ENCODE measurements at regions not wholly inside any gene's neighbourhood (a gene's known extent, or its start where the extent isn't known, plus 50 kb on each side); places are given as distances from the start of the nearest gene placed in this dataset.

GRCh38 chr6:137780447-137781034, 86.5 kb upstream of the TNFAIP3 start:
- DNase-seq (ENCODE audit: low spot score) = no peak

GRCh38 chr6:137781639-137782038, 85.4 kb upstream of the TNFAIP3 start:
- no peak for DNase-seq (ENCODE audit: low spot score)

GRCh38 chr6:137782166-137783039, 84.7 kb upstream of the TNFAIP3 start:
- DNase-seq (ENCODE audit: low spot score) = no peak

DNA sequence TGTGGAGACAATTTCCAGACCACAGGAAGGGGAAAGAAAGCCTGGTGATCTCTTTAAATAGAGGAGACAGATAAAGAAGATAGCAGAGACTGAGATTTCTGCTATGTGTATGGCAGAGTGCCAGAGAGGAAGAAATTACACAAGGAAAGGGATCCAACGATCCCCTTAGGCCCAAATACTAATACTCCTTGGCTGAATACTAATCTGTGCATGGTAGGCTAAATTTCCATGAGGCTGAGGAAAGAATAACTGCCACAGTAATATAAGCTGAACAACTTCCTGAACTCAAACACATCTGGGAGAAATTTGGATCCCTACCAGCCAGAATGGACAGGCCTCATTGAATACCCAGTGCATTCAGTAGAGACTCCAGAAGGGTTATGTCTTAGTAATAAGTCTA, 83.3 kb upstream of the TNFAIP3 start:
- no peak for DNase-seq (ENCODE audit: low spot score)

DNA sequence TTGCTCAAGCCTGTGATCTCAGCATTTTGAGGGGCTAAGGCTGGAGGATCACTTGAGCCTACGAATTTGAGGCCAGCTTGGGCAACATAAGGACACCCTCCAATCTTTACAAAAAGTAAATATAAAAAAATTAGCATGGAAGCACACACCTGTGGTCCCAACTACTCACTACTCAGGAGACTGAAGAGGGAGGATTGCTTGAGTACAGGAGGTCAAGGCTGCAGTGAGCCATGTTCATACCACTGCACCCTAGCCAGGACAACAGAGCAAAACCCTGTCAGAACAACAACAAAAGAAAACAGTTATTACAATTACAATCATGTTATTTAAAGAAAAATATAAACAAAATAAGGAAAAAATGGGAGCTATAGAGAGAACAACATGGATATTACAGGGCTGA, 82.5 kb upstream of the TNFAIP3 start:
- no peak for DNase-seq (ENCODE audit: low spot score)

- DNase-seq (ENCODE audit: low spot score) = no peak
These were observed 80.0 kb upstream of the TNFAIP3 start for GRCh38 chr6:137787016-137787415.

DNA sequence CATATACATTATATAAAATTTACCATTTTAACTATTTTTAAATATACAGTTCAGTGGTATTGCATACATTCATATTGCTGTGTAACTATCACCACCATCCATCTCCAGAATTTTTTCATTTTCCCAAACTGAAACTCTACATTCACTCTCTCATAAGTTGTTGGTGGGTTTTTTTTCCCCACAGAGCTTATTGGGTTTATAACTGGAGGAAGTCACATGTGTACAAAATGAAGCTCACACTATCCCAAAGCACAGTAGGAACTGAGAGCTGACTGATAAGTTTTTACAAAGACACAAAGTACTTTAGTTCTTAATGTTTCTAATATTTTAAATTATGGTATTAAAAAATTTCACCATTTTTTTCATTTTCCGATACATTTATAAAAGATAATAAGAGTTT, 78.8 kb upstream of the TNFAIP3 start:
- DNase-seq (ENCODE audit: low spot score) = no peak

GRCh38 chr6:137791281-137792159, 75.5 kb upstream of the TNFAIP3 start:
- no peak for DNase-seq (ENCODE audit: low spot score)

- no peak for DNase-seq (ENCODE audit: low spot score)
These were observed 74.7 kb upstream of the TNFAIP3 start for GRCh38 chr6:137792160-137793033.

DNA sequence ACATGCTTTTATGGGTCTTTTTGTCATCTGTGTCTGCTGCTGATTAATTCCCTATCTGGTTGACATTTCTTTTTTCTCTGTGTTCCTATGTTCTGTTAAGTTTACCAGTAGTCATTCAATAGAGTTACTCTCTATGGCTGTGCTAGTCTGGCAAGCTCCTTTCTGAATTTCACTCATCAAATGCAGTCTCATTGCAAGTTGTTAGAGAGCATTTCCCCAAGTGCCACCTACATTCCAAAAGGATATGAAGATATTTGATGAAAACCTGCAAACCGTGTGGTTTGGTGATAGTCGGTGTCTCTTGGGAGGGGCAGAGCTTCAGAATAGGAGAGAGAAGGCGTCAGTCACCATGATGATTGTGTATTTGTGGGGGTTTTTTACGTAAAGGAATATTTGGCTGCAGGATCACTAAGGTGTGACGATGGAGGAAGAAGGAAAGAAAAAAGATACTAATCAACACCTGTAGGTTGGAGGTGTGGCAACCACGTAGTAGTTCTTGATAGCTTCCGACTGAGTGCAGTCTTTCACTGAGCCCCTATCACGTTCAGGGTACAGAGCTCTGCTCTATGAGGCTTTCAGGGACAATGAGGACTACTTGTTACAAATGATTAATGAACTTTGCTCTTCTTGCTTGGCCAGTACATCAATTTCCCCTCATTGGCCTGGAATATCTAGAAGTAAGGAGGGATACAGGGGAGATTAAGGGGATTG, 73.1 kb upstream of the TNFAIP3 start:
- no peak for DNase-seq (ENCODE audit: low spot score)

DNA sequence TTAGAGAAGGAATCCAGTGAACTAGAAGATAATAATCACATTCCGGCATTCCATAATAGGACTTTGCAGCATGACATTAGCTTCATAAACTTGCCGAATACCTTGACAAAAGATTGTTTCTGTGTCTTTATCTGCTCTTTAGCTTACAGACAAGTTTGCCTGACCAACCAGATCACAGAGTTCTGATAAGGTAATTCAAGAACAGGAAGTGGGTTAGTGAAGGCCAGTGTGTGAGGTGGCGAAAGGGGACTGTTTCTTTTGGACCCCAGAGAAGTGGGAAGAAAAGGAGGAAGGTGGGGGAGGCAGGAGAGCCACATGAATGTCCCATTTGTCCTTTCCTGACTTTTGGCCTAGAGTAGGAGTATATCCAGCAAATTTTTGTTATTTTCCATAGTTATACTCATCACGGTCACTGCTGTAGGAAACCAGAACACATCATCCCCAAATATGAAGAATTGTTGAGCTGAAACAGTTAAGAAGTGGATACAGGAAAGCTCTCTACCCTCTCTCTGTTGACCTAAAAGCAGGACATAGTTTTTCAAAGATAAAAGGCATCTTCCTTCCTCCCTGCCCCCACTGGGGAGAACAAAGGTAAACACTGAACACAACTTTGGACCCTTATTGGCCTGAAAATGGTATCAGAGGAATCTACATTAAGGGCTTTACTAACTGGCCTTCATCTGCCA, 72.4 kb upstream of the TNFAIP3 start:
- DNase-seq (ENCODE audit: low spot score) = no peak

GRCh38 chr6:137795501-137795900, 71.6 kb upstream of the TNFAIP3 start:
- DNase-seq (ENCODE audit: low spot score) = no peak

DNA sequence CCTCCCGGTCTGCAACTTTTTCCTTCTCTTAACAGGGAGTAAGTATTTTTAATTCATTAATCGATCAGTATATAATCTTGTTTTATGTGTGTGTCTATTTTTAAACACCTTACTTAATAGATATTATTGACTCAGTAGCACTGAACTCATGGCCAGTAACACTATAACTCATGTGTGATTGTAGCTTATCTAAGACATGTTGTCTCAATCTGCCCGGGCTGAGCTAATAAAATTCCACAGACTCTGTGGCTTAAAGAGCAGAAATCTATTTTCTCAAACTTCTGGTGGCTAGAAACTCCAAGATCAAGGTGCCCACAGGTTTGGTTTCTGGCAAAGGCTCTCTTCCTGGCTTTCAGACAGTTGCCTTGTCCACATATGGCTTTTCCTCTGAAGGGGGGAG, 68.8 kb upstream of the TNFAIP3 start:
- no peak for DNase-seq (ENCODE audit: low spot score)

- no peak for DNase-seq (ENCODE audit: low spot score)
These were observed 68.2 kb upstream of the TNFAIP3 start for GRCh38 chr6:137798846-137799245.

DNA sequence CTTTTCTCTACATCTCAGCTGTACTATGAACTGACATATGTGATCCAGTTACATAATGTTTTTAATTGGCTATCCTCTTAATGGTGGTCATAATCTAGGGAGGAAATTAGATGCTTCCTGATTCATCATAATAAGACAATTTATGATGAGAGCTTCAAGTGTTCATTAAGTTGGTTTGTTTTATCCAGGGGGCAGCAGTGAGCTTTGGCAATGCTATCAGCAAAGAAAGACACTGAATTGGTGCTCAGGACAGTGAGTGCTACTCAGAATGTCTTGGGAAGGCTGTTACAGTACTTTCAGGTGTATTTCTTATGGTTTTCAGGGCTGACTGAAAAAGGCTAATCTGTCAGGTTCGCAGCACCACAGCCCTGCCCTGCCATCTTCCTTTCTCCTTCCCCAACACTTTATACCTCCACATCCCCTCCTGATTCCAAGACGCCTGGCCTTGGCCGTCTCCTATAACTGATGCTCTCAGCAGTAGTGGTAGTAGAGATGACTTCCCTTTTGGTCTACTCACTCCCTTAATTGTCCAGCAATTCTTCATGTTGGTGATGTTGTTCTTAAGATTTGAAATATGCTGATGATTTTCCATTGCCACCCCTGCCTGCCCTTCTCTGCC, 67.0 kb upstream of the TNFAIP3 start:
- DNase-seq (ENCODE audit: low spot score) = peak; percentile 43

GRCh38 chr6:137800762-137801161, 66.3 kb upstream of the TNFAIP3 start:
- DNase-seq (ENCODE audit: low spot score) = no peak

DNA sequence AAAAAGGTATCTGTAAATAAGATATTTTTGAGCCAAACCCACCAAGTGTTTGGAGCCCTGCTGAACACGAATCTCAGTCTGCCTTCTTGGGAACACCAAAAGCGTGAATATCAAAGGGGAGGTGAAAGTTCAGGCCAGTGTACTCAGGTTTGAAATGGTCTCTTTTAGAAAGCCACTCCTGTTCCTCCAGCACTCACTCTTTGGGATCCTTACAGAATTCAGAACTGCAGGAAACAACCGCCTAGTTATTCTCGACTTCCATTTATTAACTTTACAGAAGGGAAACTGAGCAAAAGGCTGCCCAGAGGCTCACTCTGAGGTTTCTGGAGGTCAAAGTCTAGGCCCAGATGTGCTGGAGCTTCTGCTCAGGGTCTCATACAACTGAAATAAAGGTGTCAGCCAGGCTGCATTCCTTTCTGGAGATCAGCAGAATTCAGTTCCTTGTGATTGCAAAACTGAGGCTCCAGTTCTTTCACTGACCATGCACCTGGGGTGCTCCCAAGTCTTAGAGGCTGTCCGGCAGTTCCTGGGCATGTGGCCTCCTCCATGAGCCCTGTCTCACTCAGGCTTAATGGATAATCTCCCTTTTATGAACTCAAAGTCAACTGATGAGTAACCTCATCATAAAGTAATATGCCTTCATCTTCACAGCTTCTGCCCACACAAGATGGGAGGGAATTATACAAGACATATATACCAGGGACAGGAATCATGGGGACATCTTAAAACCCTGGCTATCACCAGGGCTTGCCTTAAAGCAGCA, 65.5 kb upstream of the TNFAIP3 start:
- DNase-seq (ENCODE audit: low spot score) = no peak

GRCh38 chr6:137802408-137803182, 64.5 kb upstream of the TNFAIP3 start:
- DNase-seq (ENCODE audit: low spot score) = no peak

Data from putamen (tissue), 1 donor.